LNCaP clone FGC (cell line): ENCODE measurements at regions not wholly inside any gene's neighbourhood (a gene's known extent, or its start where the extent isn't known, plus 50 kb on each side); places are given as distances from the start of the nearest gene placed in this dataset.
"Not testable (repeated sequence)": the region's sequence is repeated elsewhere in the genome, so short reads cannot be mapped to it uniquely, and the experiment has no call there.

Source experiments
- DNase-seq: peaks from one replicate; pipeline ENCODE4 v3.0.0-alpha.2; 2011; ENCODE audit warnings: low read depth
- H3K4me3 ChIP-seq: 2 replicates; pipeline ENCODE4 v1.5.1; 2011; ENCODE audit warnings: mild to moderate bottlenecking, low read depth, low read length, control low read depth
- CTCF ChIP-seq: IDR thresholded peaks from 2 replicates; pipeline ENCODE4 v1.5.1; 2012; ENCODE audit warnings: mild to moderate bottlenecking; ENCODE audit not compliant: control insufficient read depth, insufficient read depth; ENCODE audit errors: extremely low read depth

DNA sequence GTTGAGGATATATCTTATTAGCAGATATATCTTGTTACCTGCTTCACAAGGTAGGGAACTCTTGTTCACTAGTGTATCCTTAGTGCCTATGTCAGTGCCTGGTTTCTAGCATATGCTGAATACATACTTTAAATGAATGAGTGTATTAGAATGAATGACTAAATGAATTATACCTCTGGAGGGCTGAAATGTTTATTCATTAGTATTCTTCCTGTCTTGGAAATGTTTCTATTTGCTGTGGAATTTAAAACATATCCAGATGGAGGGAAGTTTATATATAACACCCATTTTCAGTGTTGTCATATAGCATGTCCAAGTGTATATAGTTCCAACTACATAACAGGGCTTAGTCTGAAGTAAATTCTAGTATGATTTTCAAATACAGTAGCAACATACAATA, 581.5 kb downstream of the TBL1XR1 start:
- TF ChIP-seq CTCF = no peak
- DNase-seq = no peak
- no peak overlapping the region for H3K4me3 ChIP-seq

GRCh38 chr3:176611703-176612102, 585.6 kb downstream of the TBL1XR1 start:
- DNase-seq = no peak
- no peak for TF ChIP-seq CTCF

GRCh38 chr3:176609361-176609760, 587.9 kb downstream of the TBL1XR1 start:
- no peak for TF ChIP-seq CTCF
- DNase-seq = no peak
- H3K4me3 ChIP-seq = no peak overlapping the region

More at GRCh38 chr3:176611703-176612102, 585.6 kb downstream of the TBL1XR1 start:
- H3K4me3 ChIP-seq = no peak overlapping the region

DNA sequence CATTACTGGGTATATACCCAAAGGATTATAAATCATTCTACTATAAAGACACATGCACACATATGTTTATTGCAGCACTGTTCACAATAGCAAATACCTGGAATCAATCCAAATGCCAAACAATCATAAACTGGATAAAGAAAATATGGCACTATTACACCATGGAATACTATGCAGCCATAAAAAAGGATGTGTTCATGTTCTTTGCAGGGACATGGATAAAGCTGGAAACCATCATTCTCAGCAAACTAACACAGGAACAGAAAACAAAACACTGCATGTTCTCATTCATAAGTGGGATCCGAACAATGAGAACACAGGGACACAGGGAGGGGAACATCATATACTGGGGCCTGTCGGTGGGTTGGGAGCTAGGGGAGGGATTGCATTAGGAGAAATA, 591.7 kb downstream of the TBL1XR1 start:
- H3K4me3 ChIP-seq, DNase-seq: not testable (repeated sequence)

DNA sequence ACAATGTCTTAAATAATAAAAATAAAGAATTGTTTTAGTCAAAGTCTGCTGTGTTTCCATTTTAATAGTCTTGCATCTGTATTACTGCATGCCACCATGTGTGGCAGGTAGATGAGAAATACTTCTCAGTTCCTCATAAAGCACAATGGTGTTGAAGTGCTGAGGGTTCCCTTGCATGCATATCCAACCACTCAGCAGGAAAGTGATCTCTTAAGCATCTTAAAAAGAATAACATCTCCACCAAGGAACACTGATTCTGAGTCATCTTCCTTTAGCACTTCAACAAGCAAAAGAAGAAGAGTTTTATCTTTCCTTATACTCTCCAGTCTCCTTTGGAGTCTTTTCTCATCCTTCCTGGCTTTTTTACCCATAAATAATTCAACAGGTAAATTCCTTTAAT, 602.0 kb downstream of the TBL1XR1 start:
- no peak overlapping the region for H3K4me3 ChIP-seq
- DNase-seq = no peak
- TF ChIP-seq CTCF = no peak

GRCh38 chr3:176590722-176591121, 606.6 kb downstream of the TBL1XR1 start:
- H3K4me3 ChIP-seq = no peak overlapping the region
- DNase-seq = no peak

DNA sequence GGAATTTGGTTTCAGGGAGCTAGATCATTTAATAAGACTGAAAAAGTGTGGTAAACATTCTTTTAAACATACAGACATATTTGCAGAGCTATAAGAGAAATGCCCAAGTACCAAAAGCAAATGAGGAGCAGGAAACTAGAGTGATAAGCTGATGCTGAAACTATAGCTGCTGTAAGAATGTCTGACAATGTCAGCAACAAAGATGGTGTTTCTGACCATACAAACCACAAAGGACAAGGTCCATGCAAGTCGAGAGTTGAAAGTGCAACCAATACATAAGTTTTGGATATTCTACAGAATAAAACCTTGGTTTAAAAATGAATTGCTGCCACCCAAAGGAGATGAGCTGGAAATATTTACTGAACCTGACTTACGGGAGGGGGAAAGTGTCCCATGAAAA, 610.2 kb downstream of the TBL1XR1 start:
- no peak for DNase-seq
- TF ChIP-seq CTCF = no peak
- no peak overlapping the region for H3K4me3 ChIP-seq

More at GRCh38 chr3:176590722-176591121, 606.6 kb downstream of the TBL1XR1 start:
- TF ChIP-seq CTCF = no peak
